Mesodermal cell (in vitro differentiated cells): ENCODE measurements at regions not wholly inside any gene's neighbourhood (a gene's known extent, or its start where the extent isn't known, plus 50 kb on each side); places are given as distances from the start of the nearest gene placed in this dataset.

Source experiments
- H3K27ac ChIP-seq: 2 replicates; pipeline ENCODE4 v1.7.0; 2013; ENCODE audit warnings: mild to moderate bottlenecking, low read depth, low read length, moderate library complexity; ENCODE audit not compliant: severe bottlenecking
- H3K36me3 ChIP-seq: 2 replicates; pipeline ENCODE4 v1.7.1; 2013; ENCODE audit warnings: mild to moderate bottlenecking, low read length, moderate library complexity; ENCODE audit not compliant: control insufficient read depth, insufficient read depth
- H3K4me1 ChIP-seq: one replicate; pipeline ENCODE4 v1.7.1; 2013; ENCODE audit warnings: mild to moderate bottlenecking, low read length; ENCODE audit not compliant: insufficient read depth, control insufficient read depth, poor library complexity, severe bottlenecking
- H3K4me3 ChIP-seq: 2 replicates; pipeline ENCODE4 v1.7.0; 2013; ENCODE audit warnings: low read length, control low read depth, mild to moderate bottlenecking; ENCODE audit not compliant: insufficient read depth, poor library complexity, severe bottlenecking; ENCODE audit errors: extremely low read depth
- H3K9me3 ChIP-seq: 2 replicates; pipeline ENCODE4 v1.7.1; 2013; ENCODE audit warnings: mild to moderate bottlenecking, low read length, moderate library complexity; ENCODE audit not compliant: control insufficient read depth
- WGBS, 2 experiments: methylation state at CpG; one replicate each; pipeline ENCODE4 v1.1.5; 2013; ENCODE audit warnings: missing lambda C conversion rate in 2 of 2; ENCODE audit not compliant: insufficient coverage in 2 of 2; 5-methylcytosine and 5-hydroxymethylcytosine counted together

GRCh38 chr11:19647816-19648215, 64.8 kb upstream of the NAV2 start:
- H3K9me3 ChIP-seq: no peaks in the 10 kb centered on the region
- no peaks in the 10 kb centered on the region for H3K4me1 ChIP-seq
- 80% methylated on average over 1 of the region's 3 CpGs; no CpG with 5 or more reads in 1 of the 2 experiments for WGBS, 2 experiments
- H3K27ac ChIP-seq: no peak overlapping the region
- no peaks in the 10 kb centered on the region for H3K36me3 ChIP-seq
- H3K4me3 ChIP-seq: no peak overlapping the region

GRCh38 chr11:19646921-19647320, 65.7 kb upstream of the NAV2 start:
- Histone ChIP-seq H3K4me1 (no peaks in the 10 kb centered on the region), H3K27ac (no peak overlapping the region), H3K9me3 (no peaks in the 10 kb centered on the region), H3K36me3 (no peaks in the 10 kb centered on the region), H3K4me3 (no peak overlapping the region)
- 98% methylated on average over 3 of the region's 3 CpGs for WGBS, 2 experiments

- WGBS, 2 experiments: 100% methylated on average over 1 of the region's 1 CpG
- Histone ChIP-seq H3K4me3 (no peak overlapping the region), H3K36me3 (no peaks in the 10 kb centered on the region), H3K27ac (no peak overlapping the region), H3K9me3 (no peaks in the 10 kb centered on the region), H3K4me1 (no peaks in the 10 kb centered on the region)
Observed at GRCh38 chr11:19646308-19646707, 66.3 kb upstream of the NAV2 start.

- WGBS, 2 experiments: 78 to 100% methylated on average over 1 to 2 of the region's 4 CpGs
- no peaks in the 10 kb centered on the region for H3K4me1 ChIP-seq
- H3K27ac ChIP-seq: no peak overlapping the region
- H3K9me3 ChIP-seq: no peaks in the 10 kb centered on the region
- H3K36me3 ChIP-seq: no peaks in the 10 kb centered on the region
- H3K4me3 ChIP-seq: no peak overlapping the region
Observed at GRCh38 chr11:19644316-19644715, 68.3 kb upstream of the NAV2 start.

- Histone ChIP-seq H3K9me3 (no peaks in the 10 kb centered on the region), H3K36me3 (no peaks in the 10 kb centered on the region), H3K4me3 (no peak overlapping the region), H3K27ac (no peak overlapping the region), H3K4me1 (no peaks in the 10 kb centered on the region)
- 92 to 93% methylated on average over 3 to 4 of the region's 6 CpGs for WGBS, 2 experiments
Observed at GRCh38 chr11:19642185-19643158, 70.2 kb upstream of the NAV2 start.

- Histone ChIP-seq H3K4me3 (no peak overlapping the region), H3K27ac (no peak overlapping the region), H3K36me3 (no peaks in the 10 kb centered on the region), H3K4me1 (no peaks in the 10 kb centered on the region), H3K9me3 (peaks cover 6% of the 10 kb centered on the region)
- WGBS, 2 experiments: 93 to 100% methylated on average over 2 to 3 of the region's 6 CpGs
Observed at GRCh38 chr11:19639603-19640105, 73.0 kb upstream of the NAV2 start.

GRCh38 chr11:19635332-19635731, 77.3 kb upstream of the NAV2 start:
- WGBS, 2 experiments: 82 to 90% methylated on average over 1 to 2 of the region's 3 CpGs
- H3K9me3 ChIP-seq: peaks cover 6% of the 10 kb centered on the region
- H3K4me3 ChIP-seq: no peak overlapping the region
- H3K27ac ChIP-seq: no peak overlapping the region
- no peaks in the 10 kb centered on the region for H3K4me1 ChIP-seq
- no peaks in the 10 kb centered on the region for H3K36me3 ChIP-seq

GRCh38 chr11:19633276-19633675, 79.4 kb upstream of the NAV2 start:
- Histone ChIP-seq H3K4me3 (no peak overlapping the region), H3K9me3 (peaks cover 6% of the 10 kb centered on the region), H3K36me3 (no peaks in the 10 kb centered on the region), H3K4me1 (no peaks in the 10 kb centered on the region), H3K27ac (no peak overlapping the region)
- WGBS, 2 experiments: 96 to 97% methylated on average over 6 to 7 of the region's 7 CpGs

- WGBS, 2 experiments: 76 to 100% methylated on average over 1 to 3 of the region's 3 CpGs
- no peak overlapping the region for H3K27ac ChIP-seq
- H3K4me3 ChIP-seq: no peak overlapping the region
- H3K9me3 ChIP-seq: peaks cover 6% of the 10 kb centered on the region
- H3K36me3 ChIP-seq: no peaks in the 10 kb centered on the region
- no peaks in the 10 kb centered on the region for H3K4me1 ChIP-seq
Observed at GRCh38 chr11:19632499-19632834, 80.2 kb upstream of the NAV2 start.

- H3K27ac ChIP-seq: no peak overlapping the region
- peaks cover 6% of the 10 kb centered on the region for H3K9me3 ChIP-seq
- no peaks in the 10 kb centered on the region for H3K4me1 ChIP-seq
- H3K36me3 ChIP-seq: no peaks in the 10 kb centered on the region
- 91 to 97% methylated on average over 4 to 5 of the region's 9 CpGs for WGBS, 2 experiments
- H3K4me3 ChIP-seq: no peak overlapping the region
Observed at GRCh38 chr11:19631712-19632498, 80.7 kb upstream of the NAV2 start.
